ENCODE measurements at regions not wholly inside any gene's neighbourhood (a gene's known extent, or its start where the extent isn't known, plus 50 kb on each side); places are given as distances from the start of the nearest gene placed in this dataset.

GRCh38 chr16:85210423-85211169 is 98.3 kb upstream of the CIBAR2 start:
- DNase-seq (ENCODE audit: low spot score): no peak
- no peak for ATAC-seq
- intact Hi-C loops (cut with DNase I): loop anchor here (5.0 kb wide), 1 partner anchor 218 kb away; no protein-coding TSS in a partner anchor

- ATAC-seq: no peak
- intact Hi-C loops (cut with DNase I): loop anchor here (5.0 kb wide), 1 partner anchor 219 kb away; no protein-coding TSS in a partner anchor
- DNase-seq (ENCODE audit: low spot score): no peak
Observed at GRCh38 chr16:85211271-85211801, 99.1 kb upstream of the CIBAR2 start.

GRCh38 chr16:85213926-85214675 is 101.8 kb upstream of the CIBAR2 start:
- intact Hi-C loops (cut with DNase I): loop anchor here (5.0 kb wide), 1 partner anchor 222 kb away; no protein-coding TSS in a partner anchor
- ATAC-seq: no peak
- no peak for DNase-seq (ENCODE audit: low spot score)

GRCh38 chr16:85215478-85216118 is 103.3 kb upstream of the CIBAR2 start:
- intact Hi-C loops (cut with DNase I): no loop called here
- ATAC-seq (no peak), DNase-seq (ENCODE audit: low spot score) (no peak)

- intact Hi-C loops (cut with DNase I): no loop called here
- ATAC-seq (no peak), DNase-seq (ENCODE audit: low spot score) (no peak)
Observed at GRCh38 chr16:85216522-85217375, 104.5 kb upstream of the CIBAR2 start.

GRCh38 chr16:85220125-85220839 is 108.0 kb upstream of the CIBAR2 start:
- intact Hi-C loops (cut with DNase I): no loop called here
- ATAC-seq: peak; percentile 81

GRCh38 chr16:85220964-85221731 is 108.9 kb upstream of the CIBAR2 start:
- no peak for DNase-seq (ENCODE audit: low spot score)

More at GRCh38 chr16:85220125-85220839, 108.0 kb upstream of the CIBAR2 start:
- DNase-seq (ENCODE audit: low spot score): peak; percentile 82

GRCh38 chr16:85221771-85222154 is 109.5 kb upstream of the CIBAR2 start:
- intact Hi-C loops (cut with DNase I): no loop called here
- no peak for ATAC-seq

More at GRCh38 chr16:85220964-85221731, 108.9 kb upstream of the CIBAR2 start:
- intact Hi-C loops (cut with DNase I): no loop called here
- peak; percentile 37 for ATAC-seq

GRCh38 chr16:85222155-85222863 is 110.0 kb upstream of the CIBAR2 start:
- intact Hi-C loops (cut with DNase I): no loop called here
- DNase-seq (ENCODE audit: low spot score): no peak
- peak; percentile 2 for ATAC-seq

More at GRCh38 chr16:85221771-85222154, 109.5 kb upstream of the CIBAR2 start:
- DNase-seq (ENCODE audit: low spot score): no peak

GRCh38 chr16:85225257-85225656 is 113.0 kb upstream of the CIBAR2 start:
- ATAC-seq (no peak), DNase-seq (ENCODE audit: low spot score) (no peak)
- intact Hi-C loops (cut with DNase I): no loop called here

GRCh38 chr16:85225721-85226120 is 113.4 kb upstream of the CIBAR2 start:
- intact Hi-C loops (cut with DNase I): no loop called here
- ATAC-seq: no peak
- no peak for DNase-seq (ENCODE audit: low spot score)

GRCh38 chr16:85227084-85227945 is 115.0 kb upstream of the CIBAR2 start:
- no peak for DNase-seq (ENCODE audit: low spot score)

GRCh38 chr16:85227946-85228862 is 115.9 kb upstream of the CIBAR2 start:
- ATAC-seq (no peak), DNase-seq (ENCODE audit: low spot score) (no peak)
- intact Hi-C loops (cut with DNase I): no loop called here

More at GRCh38 chr16:85227084-85227945, 115.0 kb upstream of the CIBAR2 start:
- ATAC-seq: no peak
- intact Hi-C loops (cut with DNase I): no loop called here

- intact Hi-C loops (cut with DNase I): no loop called here
- ATAC-seq (no peak), DNase-seq (ENCODE audit: low spot score) (no peak)
Observed at GRCh38 chr16:85228970-85229430, 116.7 kb upstream of the CIBAR2 start.
